ENCODE measurements at regions not wholly inside any gene's neighbourhood (a gene's known extent, or its start where the extent isn't known, plus 50 kb on each side); places are given as distances from the start of the nearest gene placed in this dataset.

- Histone ChIP-seq H3K4me2 (ENCODE audit: low read length) (no peak overlapping the region), H3K9ac (ENCODE audit: low read length) (no peak overlapping the region), H3K4me1 (ENCODE audit: insufficient read depth, low read length) (no peaks in the 10 kb centered on the region), H2AFZ (ENCODE audit: low read depth, low read length) (no peak overlapping the region), H3K36me3 (ENCODE audit: insufficient read depth, low read length) (no peaks in the 10 kb centered on the region), H3K9me3 (ENCODE audit: insufficient read depth, low read depth, low read length) (no peaks in the 10 kb centered on the region), H3K27ac (ENCODE audit: low read depth, low read length) (no peak overlapping the region), H3K79me2 (ENCODE audit: insufficient read depth, low read length) (no peaks in the 10 kb centered on the region), H3K27me3 (ENCODE audit: insufficient read depth, low read length) (no peaks in the 10 kb centered on the region), H4K20me1 (ENCODE audit: insufficient read depth, low read length) (no peaks in the 10 kb centered on the region), H3K4me3 (ENCODE audit: insufficient read depth, low read depth, low read length) (no peak overlapping the region)
- Mint-ChIP-seq H3K27me3 (ENCODE audit: low read depth, unreplicated experiment) (peaks cover 2% of the 10 kb centered on the region), H3K9me3 (ENCODE audit: unreplicated experiment) (no peaks in the 10 kb centered on the region), H3K4me1 (ENCODE audit: low read depth, unreplicated experiment) (peaks cover 12% of the 10 kb centered on the region), H3K36me3 (ENCODE audit: low read depth, unreplicated experiment) (no peaks in the 10 kb centered on the region), H3K27ac (ENCODE audit: unreplicated experiment) (no peak overlapping the region), H3K4me3 (ENCODE audit: unreplicated experiment) (no peak overlapping the region)
- DNase-seq (ENCODE audit: low read depth) (no peak), FAIRE-seq (no peak)
- TF ChIP-seq EZH2 (IDR thresholded peaks at IDR 0.05; ENCODE audit: insufficient read depth, low read length): no peak
- TF ChIP-seq, protein P1, sequence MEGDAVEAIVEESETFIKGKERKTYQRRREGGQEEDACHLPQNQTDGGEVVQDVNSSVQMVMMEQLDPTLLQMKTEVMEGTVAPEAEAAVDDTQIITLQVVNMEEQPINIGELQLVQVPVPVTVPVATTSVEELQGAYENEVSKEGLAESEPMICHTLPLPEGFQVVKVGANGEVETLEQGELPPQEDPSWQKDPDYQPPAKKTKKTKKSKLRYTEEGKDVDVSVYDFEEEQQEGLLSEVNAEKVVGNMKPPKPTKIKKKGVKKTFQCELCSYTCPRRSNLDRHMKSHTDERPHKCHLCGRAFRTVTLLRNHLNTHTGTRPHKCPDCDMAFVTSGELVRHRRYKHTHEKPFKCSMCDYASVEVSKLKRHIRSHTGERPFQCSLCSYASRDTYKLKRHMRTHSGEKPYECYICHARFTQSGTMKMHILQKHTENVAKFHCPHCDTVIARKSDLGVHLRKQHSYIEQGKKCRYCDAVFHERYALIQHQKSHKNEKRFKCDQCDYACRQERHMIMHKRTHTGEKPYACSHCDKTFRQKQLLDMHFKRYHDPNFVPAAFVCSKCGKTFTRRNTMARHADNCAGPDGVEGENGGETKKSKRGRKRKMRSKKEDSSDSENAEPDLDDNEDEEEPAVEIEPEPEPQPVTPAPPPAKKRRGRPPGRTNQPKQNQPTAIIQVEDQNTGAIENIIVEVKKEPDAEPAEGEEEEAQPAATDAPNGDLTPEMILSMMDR (IDR thresholded peaks at IDR 0.05; ENCODE audit: insufficient read depth, low read depth, low read length): no peak
These were observed 289.8 kb upstream of the PIK3C3 start for GRCh38 chr18:41665210-41665609.

GRCh38 chr18:41660654-41661053 lies 294.4 kb upstream of the PIK3C3 start:
- H3K4me3 ChIP-seq (ENCODE audit: insufficient read depth, low read depth, low read length): no peak overlapping the region
- H3K4me2 ChIP-seq (ENCODE audit: low read length): peak overlapping the region; percentile 42
- no peak overlapping the region for H3K9ac ChIP-seq (ENCODE audit: low read length)
- no peaks in the 10 kb centered on the region for H3K27me3 Mint-ChIP-seq (ENCODE audit: low read depth, unreplicated experiment)
- no peaks in the 10 kb centered on the region for H3K36me3 ChIP-seq (ENCODE audit: insufficient read depth, low read length)
- TF ChIP-seq EZH2 (IDR thresholded peaks at IDR 0.05; ENCODE audit: insufficient read depth, low read length): no peak
- TF ChIP-seq, protein P1 (IDR thresholded peaks at IDR 0.05; ENCODE audit: insufficient read depth, low read depth, low read length): no peak
- peaks cover 25% of the 10 kb centered on the region for H3K4me1 Mint-ChIP-seq (ENCODE audit: low read depth, unreplicated experiment)
- no peaks in the 10 kb centered on the region for H3K79me2 ChIP-seq (ENCODE audit: insufficient read depth, low read length)
- no peaks in the 10 kb centered on the region for H3K9me3 ChIP-seq (ENCODE audit: insufficient read depth, low read depth, low read length)
- H3K4me3 Mint-ChIP-seq (ENCODE audit: unreplicated experiment): no peak overlapping the region
- DNase-seq (ENCODE audit: low read depth): peak; percentile 48
- H3K4me1 ChIP-seq (ENCODE audit: insufficient read depth, low read length): no peaks in the 10 kb centered on the region
- H3K27ac ChIP-seq (ENCODE audit: low read depth, low read length): no peak overlapping the region
- no peak overlapping the region for H2AFZ ChIP-seq (ENCODE audit: low read depth, low read length)
- H3K27ac Mint-ChIP-seq (ENCODE audit: unreplicated experiment): no peak overlapping the region
- H3K9me3 Mint-ChIP-seq (ENCODE audit: unreplicated experiment): no peaks in the 10 kb centered on the region
- H3K27me3 ChIP-seq (ENCODE audit: insufficient read depth, low read length): no peaks in the 10 kb centered on the region
- no peaks in the 10 kb centered on the region for H3K36me3 Mint-ChIP-seq (ENCODE audit: low read depth, unreplicated experiment)
- FAIRE-seq: no peak
- no peaks in the 10 kb centered on the region for H4K20me1 ChIP-seq (ENCODE audit: insufficient read depth, low read length)

DNA sequence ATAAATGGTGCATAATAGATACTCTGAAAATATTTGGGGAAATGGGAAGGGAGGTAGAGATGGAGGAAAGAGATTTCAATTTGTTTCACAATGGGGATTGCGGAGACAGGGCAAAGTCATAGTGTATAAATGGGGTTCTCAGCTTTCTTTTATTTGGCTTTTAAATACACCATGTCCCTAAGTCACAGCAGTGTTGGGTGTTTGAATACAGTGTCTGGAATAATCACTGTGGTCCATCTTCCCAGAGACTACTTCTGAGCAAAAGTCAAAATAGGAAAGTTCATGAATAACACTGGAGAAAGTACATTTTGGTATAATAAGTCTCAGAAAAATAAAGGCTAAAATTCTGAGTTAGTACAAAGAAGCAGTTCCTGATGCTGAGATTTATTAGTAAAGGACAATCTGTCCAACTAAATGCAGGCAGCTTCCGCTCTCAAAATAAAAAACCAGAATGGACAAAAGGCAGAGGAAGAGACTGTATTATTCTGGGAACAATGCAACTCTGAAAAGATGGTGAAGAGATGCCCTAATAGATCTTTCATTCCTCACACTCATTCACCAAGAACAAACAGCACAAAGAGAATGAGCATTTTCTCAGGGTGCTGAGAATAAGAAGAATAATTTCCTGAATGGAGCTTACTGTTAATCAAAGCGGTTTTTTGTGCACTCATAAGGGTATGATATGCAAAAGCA lies 295.4 kb upstream of the PIK3C3 start:
- H3K4me3 Mint-ChIP-seq (ENCODE audit: unreplicated experiment): no peak overlapping the region
- TF ChIP-seq EZH2 (IDR thresholded peaks at IDR 0.05; ENCODE audit: insufficient read depth, low read length): no peak
- TF ChIP-seq, protein P1 (IDR thresholded peaks at IDR 0.05; ENCODE audit: insufficient read depth, low read depth, low read length): no peak
- Histone ChIP-seq H3K27ac (ENCODE audit: low read depth, low read length) (no peak overlapping the region), H3K27me3 (ENCODE audit: insufficient read depth, low read length) (no peaks in the 10 kb centered on the region), H3K4me3 (ENCODE audit: insufficient read depth, low read depth, low read length) (no peak overlapping the region), H3K4me2 (ENCODE audit: low read length) (no peak overlapping the region), H3K9ac (ENCODE audit: low read length) (no peak overlapping the region), H4K20me1 (ENCODE audit: insufficient read depth, low read length) (no peaks in the 10 kb centered on the region), H2AFZ (ENCODE audit: low read depth, low read length) (no peak overlapping the region), H3K4me1 (ENCODE audit: insufficient read depth, low read length) (no peaks in the 10 kb centered on the region), H3K36me3 (ENCODE audit: insufficient read depth, low read length) (no peaks in the 10 kb centered on the region), H3K9me3 (ENCODE audit: insufficient read depth, low read depth, low read length) (no peaks in the 10 kb centered on the region), H3K79me2 (ENCODE audit: insufficient read depth, low read length) (no peaks in the 10 kb centered on the region)
- no peaks in the 10 kb centered on the region for H3K27me3 Mint-ChIP-seq (ENCODE audit: low read depth, unreplicated experiment)
- peaks cover 30% of the 10 kb centered on the region for H3K4me1 Mint-ChIP-seq (ENCODE audit: low read depth, unreplicated experiment)
- no peak for FAIRE-seq
- no peak overlapping the region for H3K27ac Mint-ChIP-seq (ENCODE audit: unreplicated experiment)
- no peaks in the 10 kb centered on the region for H3K9me3 Mint-ChIP-seq (ENCODE audit: unreplicated experiment)
- no peak for DNase-seq (ENCODE audit: low read depth)
- H3K36me3 Mint-ChIP-seq (ENCODE audit: low read depth, unreplicated experiment): no peaks in the 10 kb centered on the region
